Mucosa of rectum (tissue), 2 donors: ENCODE measurements at regions not wholly inside any gene's neighbourhood (a gene's known extent, or its start where the extent isn't known, plus 50 kb on each side); places are given as distances from the start of the nearest gene placed in this dataset.
"Not testable (repeated sequence)": the region's sequence is repeated elsewhere in the genome, so short reads cannot be mapped to it uniquely, and the experiment has no call there.

Experiments used
- H3K27ac ChIP-seq, 2 donors: one replicate each; pipeline ENCODE4 v1.7.0; 2013; ENCODE audit warnings: inconsistent platforms in 2 of 2, low read depth in 2 of 2, low read length in 2 of 2
- H3K27me3 ChIP-seq, 2 donors: one replicate each; pipeline ENCODE4 v1.7.0; 2013; ENCODE audit warnings: low read length in 2 of 2; ENCODE audit not compliant: control insufficient read depth in 2 of 2, insufficient read depth in 2 of 2
- H3K36me3 ChIP-seq, 2 donors: one replicate each; pipeline ENCODE4 v1.7.0; 2013; ENCODE audit warnings: low read length in 2 of 2; ENCODE audit not compliant: control insufficient read depth in 2 of 2, insufficient read depth in 2 of 2
- H3K4me1 ChIP-seq, 2 donors: one replicate each; pipeline ENCODE4 v1.7.0; 2013; ENCODE audit warnings: low read length in 2 of 2, mild to moderate bottlenecking in 1 of 2; ENCODE audit not compliant: control insufficient read depth in 2 of 2, insufficient read depth in 2 of 2
- H3K4me3 ChIP-seq, 2 donors: one replicate each; pipeline ENCODE4 v1.7.0; 2013; ENCODE audit warnings: low read length in 2 of 2
- H3K9ac ChIP-seq, 2 donors: one replicate each; pipeline ENCODE4 v1.7.0; 2013; ENCODE audit warnings: low read length in 2 of 2, low read depth in 1 of 2, mild to moderate bottlenecking in 1 of 2
- H3K9me3 ChIP-seq, 2 donors: one replicate each; pipeline ENCODE4 v1.7.0; 2013; ENCODE audit warnings: low read length in 2 of 2; ENCODE audit not compliant: control insufficient read depth in 2 of 2
- donor health status: healthy.
- donor health status: Normal muscosa, but diverticular disease.

GRCh38 chr9:95696701-95697100 is 178.8 kb upstream of the ERCC6L2 start:
- no peaks in the 10 kb centered on the region for H3K36me3 ChIP-seq
- H3K4me3 ChIP-seq: no peak overlapping the region
- H3K9me3 ChIP-seq: no peaks in the 10 kb centered on the region
- peaks cover 0 to 5% of the 10 kb centered on the region in 2 donors for H3K4me1 ChIP-seq
- peak overlapping the region; percentile 20 to 61 for H3K27ac ChIP-seq
- no peaks in the 10 kb centered on the region for H3K27me3 ChIP-seq
- H3K9ac ChIP-seq: no peak overlapping the region

GRCh38 chr9:95691435-95691834 is 174.7 kb upstream of the PTCH1 start:
- Histone ChIP-seq H3K27ac (no peak overlapping the region), H3K9me3 (no peaks in the 10 kb centered on the region), H3K36me3 (no peaks in the 10 kb centered on the region), H3K4me3 (no peak overlapping the region), H3K4me1 (peaks cover 0 to 5% of the 10 kb centered on the region in 2 donors), H3K27me3 (no peaks in the 10 kb centered on the region), H3K9ac (no peak overlapping the region)

- Histone ChIP-seq H3K9me3 (no peaks in the 10 kb centered on the region), H3K27me3 (no peaks in the 10 kb centered on the region), H3K36me3 (no peaks in the 10 kb centered on the region), H3K27ac (peak overlapping the region in 1 of 2 donors; percentile 29), H3K4me1 (peaks cover 0 to 3% of the 10 kb centered on the region in 2 donors), H3K4me3 (no peak overlapping the region), H3K9ac (no peak overlapping the region)
Observed at GRCh38 chr9:95689669-95690068, 172.9 kb upstream of the PTCH1 start.

- Histone ChIP-seq H3K4me1 (peaks cover 0 to under 1% of the 10 kb centered on the region in 2 donors), H3K4me3 (no peak overlapping the region), H3K36me3 (no peaks in the 10 kb centered on the region), H3K9ac (no peak overlapping the region), H3K27ac (no peak overlapping the region), H3K27me3 (no peaks in the 10 kb centered on the region), H3K9me3 (no peaks in the 10 kb centered on the region)
Observed at GRCh38 chr9:95684516-95684915, 167.7 kb upstream of the PTCH1 start.

GRCh38 chr9:95680306-95680705 is 163.5 kb upstream of the PTCH1 start:
- not testable (repeated sequence) for H3K9me3 ChIP-seq, H3K4me1 ChIP-seq, H3K27me3 ChIP-seq, H3K27ac ChIP-seq, H3K9ac ChIP-seq, H3K4me3 ChIP-seq, H3K36me3 ChIP-seq

GRCh38 chr9:95679874-95680273 is 163.1 kb upstream of the PTCH1 start:
- Histone ChIP-seq H3K4me1 (no peaks in the 10 kb centered on the region), H3K4me3 (no peak overlapping the region), H3K27ac (no peak overlapping the region), H3K9me3 (no peaks in the 10 kb centered on the region), H3K36me3 (no peaks in the 10 kb centered on the region), H3K9ac (no peak overlapping the region), H3K27me3 (no peaks in the 10 kb centered on the region)

GRCh38 chr9:95678759-95679158 is 162.0 kb upstream of the PTCH1 start:
- Histone ChIP-seq H3K4me3 (no peak overlapping the region), H3K9me3 (no peaks in the 10 kb centered on the region)

GRCh38 chr9:95670122-95670521 is 153.4 kb upstream of the PTCH1 start:
- Histone ChIP-seq H3K4me3 (no peak overlapping the region), H3K27ac (no peak overlapping the region), H3K36me3 (no peaks in the 10 kb centered on the region), H3K27me3 (no peaks in the 10 kb centered on the region), H3K4me1 (no peaks in the 10 kb centered on the region), H3K9me3 (no peaks in the 10 kb centered on the region), H3K9ac (no peak overlapping the region)

More at GRCh38 chr9:95678759-95679158, 162.0 kb upstream of the PTCH1 start:
- no peaks in the 10 kb centered on the region for H3K27me3 ChIP-seq
- no peaks in the 10 kb centered on the region for H3K4me1 ChIP-seq
- H3K9ac ChIP-seq: no peak overlapping the region
- H3K27ac ChIP-seq: no peak overlapping the region
- H3K36me3 ChIP-seq: no peaks in the 10 kb centered on the region

- no peak overlapping the region for H3K27ac ChIP-seq
Observed at GRCh38 chr9:95669253-95669652, 152.5 kb upstream of the PTCH1 start.

GRCh38 chr9:95667789-95668188 is 151.0 kb upstream of the PTCH1 start:
- Histone ChIP-seq H3K36me3 (no peaks in the 10 kb centered on the region), H3K4me1 (no peaks in the 10 kb centered on the region), H3K9ac (no peak overlapping the region), H3K27me3 (no peaks in the 10 kb centered on the region), H3K4me3 (no peak overlapping the region), H3K9me3 (no peaks in the 10 kb centered on the region), H3K27ac (no peak overlapping the region)

More at GRCh38 chr9:95669253-95669652, 152.5 kb upstream of the PTCH1 start:
- Histone ChIP-seq H3K27me3 (no peaks in the 10 kb centered on the region), H3K9ac (no peak overlapping the region), H3K9me3 (no peaks in the 10 kb centered on the region), H3K36me3 (no peaks in the 10 kb centered on the region), H3K4me1 (no peaks in the 10 kb centered on the region), H3K4me3 (no peak overlapping the region)

- Histone ChIP-seq H3K4me1 (no peaks in the 10 kb centered on the region), H3K27me3 (no peaks in the 10 kb centered on the region), H3K27ac (no peak overlapping the region), H3K36me3 (no peaks in the 10 kb centered on the region), H3K9me3 (no peaks in the 10 kb centered on the region), H3K4me3 (no peak overlapping the region), H3K9ac (no peak overlapping the region)
Observed at GRCh38 chr9:95666785-95667155, 150.0 kb upstream of the PTCH1 start.
